Mesodermal cell (in vitro differentiated cells): ENCODE measurements at regions not wholly inside any gene's neighbourhood (a gene's known extent, or its start where the extent isn't known, plus 50 kb on each side); places are given as distances from the start of the nearest gene placed in this dataset.
"Not testable (repeated sequence)": the region's sequence is repeated elsewhere in the genome, so short reads cannot be mapped to it uniquely, and the experiment has no call there.

Experiments used
- H3K27ac ChIP-seq: 2 replicates; pipeline ENCODE4 v1.7.0; 2013; ENCODE audit warnings: mild to moderate bottlenecking, low read depth, low read length, moderate library complexity; ENCODE audit not compliant: severe bottlenecking
- H3K36me3 ChIP-seq: 2 replicates; pipeline ENCODE4 v1.7.1; 2013; ENCODE audit warnings: mild to moderate bottlenecking, low read length, moderate library complexity; ENCODE audit not compliant: control insufficient read depth, insufficient read depth
- H3K4me1 ChIP-seq: one replicate; pipeline ENCODE4 v1.7.1; 2013; ENCODE audit warnings: mild to moderate bottlenecking, low read length; ENCODE audit not compliant: insufficient read depth, control insufficient read depth, poor library complexity, severe bottlenecking
- H3K4me3 ChIP-seq: 2 replicates; pipeline ENCODE4 v1.7.0; 2013; ENCODE audit warnings: low read length, control low read depth, mild to moderate bottlenecking; ENCODE audit not compliant: insufficient read depth, poor library complexity, severe bottlenecking; ENCODE audit errors: extremely low read depth
- H3K9me3 ChIP-seq: 2 replicates; pipeline ENCODE4 v1.7.1; 2013; ENCODE audit warnings: mild to moderate bottlenecking, low read length, moderate library complexity; ENCODE audit not compliant: control insufficient read depth
- WGBS, 2 experiments: methylation state at CpG; one replicate each; pipeline ENCODE4 v1.1.5; 2013; ENCODE audit warnings: missing lambda C conversion rate in 2 of 2; ENCODE audit not compliant: insufficient coverage in 2 of 2; 5-methylcytosine and 5-hydroxymethylcytosine counted together

DNA sequence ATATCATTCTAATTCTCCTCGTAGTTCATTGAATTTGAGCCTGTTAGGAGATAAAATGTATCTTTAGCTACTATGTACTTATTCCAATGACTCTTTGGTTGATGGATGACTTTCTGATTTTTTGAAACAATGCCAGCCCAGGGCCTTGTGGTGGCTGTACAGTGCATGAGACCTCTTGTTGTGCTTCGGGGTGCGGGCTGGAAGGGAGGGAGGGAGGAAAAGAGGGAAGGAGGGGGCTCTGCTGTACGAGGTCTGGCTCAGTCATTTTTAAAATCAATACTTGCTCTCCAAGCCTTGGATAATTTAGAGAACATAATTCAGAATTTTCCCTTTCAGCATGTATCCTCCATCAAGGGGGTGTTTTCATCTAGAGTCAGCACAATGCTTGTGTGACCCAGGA is 399.7 kb upstream of the ONECUT1 start:
- WGBS, 2 experiments: no CpG with 5 or more reads among the region's 4 CpGs
- no peak overlapping the region for H3K4me3 ChIP-seq

DNA sequence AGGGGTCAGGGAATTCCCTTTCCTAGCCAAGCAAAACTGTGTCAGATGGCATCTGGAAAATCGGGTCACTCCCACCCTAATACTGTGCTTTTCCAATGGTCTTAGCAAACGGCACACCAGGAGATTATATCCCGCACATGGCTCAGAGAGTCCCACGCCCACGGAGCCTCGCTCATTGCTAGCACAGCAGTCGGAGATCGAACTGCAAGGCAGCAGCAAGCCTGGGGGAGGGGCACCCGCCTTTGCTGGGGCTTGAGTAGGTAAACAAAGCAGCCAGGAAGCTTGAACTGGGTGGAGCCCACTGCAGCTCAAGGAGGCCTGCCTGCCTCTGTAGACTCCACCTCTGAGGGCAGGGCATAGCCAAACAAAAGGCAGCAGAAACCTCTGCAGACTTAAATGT is 393.3 kb upstream of the ONECUT1 start:
- not testable (repeated sequence) for H3K4me1 ChIP-seq, H3K27ac ChIP-seq, H3K36me3 ChIP-seq, H3K4me3 ChIP-seq, H3K9me3 ChIP-seq
- 85 to 93% methylated on average over 9 of the region's 9 CpGs for WGBS, 2 experiments

More for the DNA sequence above, 399.7 kb upstream of the ONECUT1 start:
- Histone ChIP-seq H3K9me3 (no peaks in the 10 kb centered on the region), H3K4me1 (no peaks in the 10 kb centered on the region), H3K36me3 (no peaks in the 10 kb centered on the region), H3K27ac (no peak overlapping the region)

DNA sequence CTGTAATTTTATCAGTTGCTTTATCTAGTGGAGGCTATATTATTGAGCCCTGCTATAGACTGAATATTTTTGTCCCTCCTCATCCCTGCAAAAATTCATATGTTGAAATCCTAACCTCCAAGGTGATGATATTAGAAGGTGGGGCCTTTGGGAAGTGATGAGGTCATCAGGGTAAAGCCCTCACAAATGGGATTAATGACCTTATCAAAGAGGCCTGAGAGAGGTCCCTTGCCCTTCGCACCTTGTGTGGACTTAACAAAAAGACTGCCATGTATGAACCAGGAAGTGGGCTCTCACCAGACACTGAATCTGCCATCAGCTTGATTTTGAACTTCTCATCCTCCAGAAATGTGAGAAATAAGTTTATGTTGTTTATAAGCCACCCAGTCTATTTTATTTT is 381.4 kb upstream of the ONECUT1 start:
- Histone ChIP-seq H3K4me3 (no peak overlapping the region), H3K36me3 (no peaks in the 10 kb centered on the region), H3K27ac (no peak overlapping the region), H3K9me3 (no peaks in the 10 kb centered on the region), H3K4me1 (no peaks in the 10 kb centered on the region)
- 60 to 100% methylated on average over 1 of the region's 1 CpG for WGBS, 2 experiments

DNA sequence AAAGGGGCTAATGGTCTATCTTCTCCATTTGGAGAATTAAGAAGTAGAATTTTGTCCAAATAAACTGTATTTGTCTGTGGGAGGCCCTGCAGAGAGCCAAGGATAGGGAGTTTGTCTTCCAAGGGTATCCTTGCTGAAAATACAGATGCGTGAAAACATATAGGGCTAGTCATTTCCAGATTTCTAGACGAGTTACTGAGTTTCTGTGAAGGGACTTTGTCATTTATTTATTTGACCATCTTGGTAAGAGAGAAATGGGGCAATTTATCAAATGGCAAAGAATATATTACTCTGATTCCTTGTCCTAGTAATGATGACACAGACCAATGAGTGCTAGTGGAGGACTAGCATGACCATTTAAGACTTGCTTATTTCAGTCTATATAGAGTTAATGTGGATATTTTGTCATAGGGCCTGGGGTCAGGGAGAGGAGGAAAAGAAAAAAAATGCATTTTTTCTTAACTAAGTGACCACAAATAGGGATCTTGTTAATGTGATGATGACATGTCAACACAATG is 376.6 kb upstream of the ONECUT1 start:
- Histone ChIP-seq H3K9me3 (no peaks in the 10 kb centered on the region), H3K4me3 (no peak overlapping the region), H3K36me3 (no peaks in the 10 kb centered on the region), H3K4me1 (no peaks in the 10 kb centered on the region), H3K27ac (no peak overlapping the region)
- 80 to 90% methylated on average over 1 to 2 of the region's 2 CpGs for WGBS, 2 experiments

DNA sequence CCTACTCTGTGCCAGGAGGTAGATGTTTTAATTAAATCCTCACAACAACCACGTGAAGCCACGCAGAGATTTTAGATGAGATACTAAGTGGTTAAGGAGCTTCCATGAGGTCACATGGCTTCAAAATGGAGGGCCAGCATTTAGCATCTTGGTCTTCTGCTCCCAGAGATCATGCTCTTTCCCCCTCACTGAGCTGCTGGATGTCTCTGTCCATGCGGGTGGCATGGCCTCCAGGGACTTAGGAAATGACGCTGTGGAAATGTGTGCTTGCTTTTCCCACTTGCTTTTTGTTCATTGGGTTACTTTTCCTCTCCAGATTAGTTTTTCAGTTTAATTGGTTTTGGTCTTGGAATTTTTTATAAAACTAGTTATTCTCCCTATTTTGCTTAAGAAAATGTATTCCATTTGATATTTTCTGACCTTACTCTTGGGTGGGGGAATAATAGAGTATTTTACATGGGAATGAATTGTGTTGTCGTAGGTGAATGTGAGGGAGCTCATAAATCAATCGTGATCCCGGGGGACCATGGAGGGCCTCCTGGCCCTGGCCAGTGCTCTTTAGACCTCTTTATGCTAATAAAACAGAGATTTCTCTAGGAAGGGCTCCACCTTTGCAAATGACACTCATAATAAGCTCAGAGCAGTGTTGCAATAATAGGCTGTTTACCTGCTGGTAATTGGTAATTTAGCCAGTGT is 376.0 kb upstream of the ONECUT1 start:
- 86 to 100% methylated on average over 1 of the region's 7 CpGs for WGBS, 2 experiments
- Histone ChIP-seq H3K36me3 (no peaks in the 10 kb centered on the region), H3K9me3 (no peaks in the 10 kb centered on the region), H3K4me3 (no peak overlapping the region), H3K27ac (no peak overlapping the region), H3K4me1 (no peaks in the 10 kb centered on the region)

DNA sequence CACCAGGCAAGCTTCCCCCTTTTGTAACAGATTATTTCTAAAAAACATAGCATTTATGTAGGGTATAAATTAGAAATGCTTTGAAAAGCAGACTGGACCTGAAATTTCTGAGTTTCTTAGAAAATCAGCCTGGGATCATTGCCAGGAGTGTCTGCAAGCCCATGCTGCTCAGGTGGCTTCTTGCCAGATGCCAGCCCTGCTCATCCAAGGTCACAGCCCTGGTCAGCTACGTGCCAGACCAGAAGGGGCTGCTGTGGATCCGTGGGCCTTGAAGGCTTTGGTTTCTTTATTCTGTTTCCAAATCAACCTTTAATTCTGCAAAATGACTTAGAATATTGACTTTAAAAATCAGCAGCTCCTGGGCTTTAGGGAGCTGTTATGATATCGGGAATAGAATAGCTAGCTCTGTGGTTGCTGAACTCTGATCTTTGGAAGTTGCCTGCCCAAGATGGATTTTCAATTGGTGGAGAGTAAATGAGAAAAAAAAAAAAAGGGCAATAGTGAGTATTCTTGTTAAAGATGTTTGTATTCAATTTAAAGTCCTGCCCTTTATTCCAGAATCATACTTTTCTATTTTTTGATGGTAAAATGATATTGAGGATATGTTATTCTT is 370.1 kb upstream of the ONECUT1 start:
- Histone ChIP-seq H3K27ac (no peak overlapping the region), H3K4me1 (no peaks in the 10 kb centered on the region), H3K9me3 (no peaks in the 10 kb centered on the region), H3K36me3 (no peaks in the 10 kb centered on the region), H3K4me3 (no peak overlapping the region)
- WGBS, 2 experiments: 94 to 100% methylated on average over 1 to 2 of the region's 3 CpGs

DNA sequence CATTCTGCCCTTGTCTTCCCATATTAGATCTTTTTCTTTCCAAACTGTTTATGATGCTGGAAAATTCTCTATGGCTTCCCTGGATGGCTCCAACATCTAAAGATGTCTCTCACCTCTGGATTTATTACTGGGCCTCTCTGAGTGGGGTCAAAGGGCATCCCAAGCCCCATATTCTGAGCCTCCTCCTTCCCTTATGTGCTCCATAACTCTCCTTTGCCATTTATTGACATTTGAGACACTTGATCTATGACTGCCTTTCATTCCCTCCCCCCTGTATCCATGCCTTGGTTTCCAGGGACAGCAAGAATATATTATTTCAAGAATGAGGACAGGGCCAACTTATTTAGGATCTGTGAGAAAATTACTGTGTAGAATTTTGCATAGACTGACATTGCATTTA is 369.3 kb upstream of the ONECUT1 start:
- no peaks in the 10 kb centered on the region for H3K36me3 ChIP-seq
- H3K4me3 ChIP-seq: no peak overlapping the region
- no peaks in the 10 kb centered on the region for H3K4me1 ChIP-seq
- no peak overlapping the region for H3K27ac ChIP-seq
- no peaks in the 10 kb centered on the region for H3K9me3 ChIP-seq

DNA sequence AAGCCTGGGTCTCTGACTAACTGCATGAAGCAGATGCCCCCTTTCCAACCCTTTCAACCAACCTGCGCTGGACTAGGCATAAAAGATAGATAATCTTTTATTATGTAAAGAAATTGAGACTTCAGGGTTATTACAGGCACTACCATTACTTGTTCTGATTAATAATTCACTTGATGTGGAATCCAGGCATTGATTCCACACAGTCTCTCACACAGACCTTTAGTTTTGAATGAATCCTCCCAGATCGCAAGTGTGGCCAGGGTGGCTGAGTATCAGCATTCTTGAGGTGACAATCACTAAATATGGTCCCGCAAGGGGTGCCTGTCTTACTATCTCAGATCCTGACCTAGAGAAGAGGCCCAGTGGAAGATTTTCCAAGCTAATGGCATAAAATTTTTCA is 368.9 kb upstream of the ONECUT1 start:
- Histone ChIP-seq H3K36me3 (no peaks in the 10 kb centered on the region), H3K27ac (no peak overlapping the region), H3K9me3 (no peaks in the 10 kb centered on the region), H3K4me3 (no peak overlapping the region), H3K4me1 (no peaks in the 10 kb centered on the region)
- 91 to 100% methylated on average over 2 of the region's 3 CpGs for WGBS, 2 experiments

DNA sequence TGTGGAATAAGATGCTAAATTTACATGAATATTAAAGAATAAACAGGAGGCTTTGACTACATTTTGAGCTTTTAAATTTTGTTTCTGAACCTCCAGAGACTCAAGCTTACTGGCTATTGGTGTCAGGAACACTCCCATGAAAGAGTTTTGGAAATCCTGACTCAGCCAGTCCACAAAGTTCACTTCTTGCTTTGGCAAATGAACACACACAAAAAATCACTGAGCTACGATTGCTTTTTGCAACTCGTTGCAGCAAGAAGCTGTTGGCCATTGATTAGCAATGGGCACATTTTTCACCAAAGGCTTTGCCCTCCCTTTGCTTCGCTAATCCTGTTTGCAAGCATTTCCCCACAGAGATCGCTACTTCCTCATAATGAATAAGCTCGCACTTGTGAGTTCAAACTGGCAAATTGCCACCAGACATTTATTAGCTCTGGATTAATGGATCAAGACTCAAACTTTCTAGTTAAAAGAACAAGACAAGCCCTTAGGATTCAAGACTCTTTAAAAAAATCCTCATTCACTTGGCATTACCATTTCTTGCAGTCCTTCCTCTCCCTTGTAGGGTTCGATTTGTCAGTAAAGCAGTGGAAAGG is 343.2 kb upstream of the ONECUT1 start:
- no peaks in the 10 kb centered on the region for H3K4me1 ChIP-seq
- no peak overlapping the region for H3K27ac ChIP-seq
- 72 to 91% methylated on average over 5 of the region's 6 CpGs for WGBS, 2 experiments
- no peaks in the 10 kb centered on the region for H3K36me3 ChIP-seq
- H3K9me3 ChIP-seq: no peaks in the 10 kb centered on the region
- no peak overlapping the region for H3K4me3 ChIP-seq

DNA sequence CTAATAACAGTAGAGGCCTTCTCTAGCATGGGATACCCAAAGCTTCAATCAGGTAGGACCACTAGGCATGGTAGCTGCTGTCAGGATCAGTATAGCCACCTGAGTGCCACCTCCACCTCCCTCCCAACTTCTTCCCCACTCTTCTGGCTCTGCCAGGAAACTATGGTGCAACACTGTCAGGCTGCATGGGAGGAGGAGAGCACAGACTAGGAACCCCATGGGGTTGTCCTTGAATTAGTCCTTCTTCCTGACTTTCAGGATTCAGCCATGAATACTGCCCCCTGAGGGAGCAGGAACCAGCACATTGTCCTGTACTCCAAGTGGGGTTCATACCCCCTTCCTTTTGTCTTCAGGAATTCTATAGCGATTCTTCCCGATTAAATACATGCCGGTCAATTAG is 340.8 kb upstream of the ONECUT1 start:
- 74 to 86% methylated on average over 3 of the region's 3 CpGs for WGBS, 2 experiments
- no peak overlapping the region for H3K4me3 ChIP-seq
- H3K36me3 ChIP-seq: no peaks in the 10 kb centered on the region
- H3K27ac ChIP-seq: no peak overlapping the region
- H3K4me1 ChIP-seq: peaks cover 2% of the 10 kb centered on the region
- H3K9me3 ChIP-seq: no peaks in the 10 kb centered on the region
